CD4-positive, alpha-beta memory T cell (primary cell): ENCODE measurements at regions not wholly inside any gene's neighbourhood (a gene's known extent, or its start where the extent isn't known, plus 50 kb on each side); places are given as distances from the start of the nearest gene placed in this dataset.
"Not testable (repeated sequence)": the region's sequence is repeated elsewhere in the genome, so short reads cannot be mapped to it uniquely, and the experiment has no call there.

Experiments
- CTCF ChIA-PET: fragments of 350-600 bp; sonication (Branson Sonifier 250); formaldehyde crosslinking; loops from one replicate; lab custom pipeline; 2021; ENCODE audit warnings: inconsistent platforms; ENCODE audit not compliant: partially characterized antibody; lab: Charles Lee
- POLR2A ChIA-PET: fragments of 350-600 bp; sonication (Branson Sonifier 250); formaldehyde crosslinking; loops from one replicate; lab custom pipeline; 2021; ENCODE audit not compliant: partially characterized antibody; lab: Charles Lee
- DNase-seq, 5 donors: peaks; one replicate each; pipeline versions ENCODE4 v3.0.0 to v3.0.0-alpha.2; 2020 to 2022; ENCODE audit warnings: mixed read lengths in 1 of 5
- H3K27ac ChIP-seq: one replicate; pipeline ENCODE4 v1.7.0; 2013; ENCODE audit warnings: low read depth, low read length
- H3K27me3 ChIP-seq: 2 replicates; pipeline ENCODE4 v1.7.0; 2013; ENCODE audit warnings: mild to moderate bottlenecking, low read length, moderate library complexity; ENCODE audit not compliant: insufficient read depth
- H3K36me3 ChIP-seq: 2 replicates; pipeline ENCODE4 v1.7.0; 2013; ENCODE audit warnings: mild to moderate bottlenecking, low read length, moderate library complexity; ENCODE audit not compliant: insufficient read depth
- H3K4me1 ChIP-seq: 2 replicates; pipeline ENCODE4 v1.7.0; 2013; ENCODE audit warnings: mild to moderate bottlenecking, low read length, moderate library complexity; ENCODE audit not compliant: insufficient read depth
- H3K4me3 ChIP-seq, 2 donors: one replicate each; pipeline ENCODE4 v1.7.0; 2013; ENCODE audit warnings: low read length in 2 of 2, mild to moderate bottlenecking in 1 of 2
- H3K9me3 ChIP-seq, 2 donors: one replicate each; pipeline ENCODE4 v1.7.0; 2013; ENCODE audit warnings: low read length in 2 of 2, control low read depth in 1 of 2; ENCODE audit not compliant: control insufficient read depth in 1 of 2
- H3K27ac Mint-ChIP-seq, 7 donors: one replicate each; pipeline ENCODE4 v1.8.0; 2020 to 2021; ENCODE audit warnings: mixed read lengths in 7 of 7, mild to moderate bottlenecking in 6 of 7, inconsistent platforms in 3 of 7, moderate library complexity in 3 of 7
- H3K27me3 Mint-ChIP-seq, 2 donors: one replicate each; pipeline ENCODE4 v1.8.0; 2020 to 2021; ENCODE audit warnings: mixed read lengths in 2 of 2
- H3K36me3 Mint-ChIP-seq, 2 donors: one replicate each; pipeline ENCODE4 v1.8.0; 2020 to 2021; ENCODE audit warnings: mixed read lengths in 2 of 2, inconsistent platforms in 1 of 2, mild to moderate bottlenecking in 1 of 2
- H3K4me1 Mint-ChIP-seq, 4 donors: one replicate each; pipeline ENCODE4 v1.8.0; 2020 to 2021; ENCODE audit warnings: mixed read lengths in 4 of 4, mild to moderate bottlenecking in 1 of 4
- H3K4me3 Mint-ChIP-seq, 8 donors: one replicate each; pipeline ENCODE4 v1.8.0; 2020 to 2021; ENCODE audit warnings: mixed read lengths in 8 of 8, mild to moderate bottlenecking in 7 of 8, moderate library complexity in 6 of 8, inconsistent platforms in 3 of 8
- H3K9me3 Mint-ChIP-seq, 8 donors: one replicate each; pipeline ENCODE4 v1.8.0; 2020 to 2021; ENCODE audit warnings: mixed read lengths in 8 of 8, mild to moderate bottlenecking in 5 of 8, inconsistent platforms in 3 of 8, moderate library complexity in 1 of 8
- intact Hi-C: fragments of 100-400 bp; cut with micrococcal nuclease; formaldehyde crosslinking; loops from one replicate; pipeline ENCODE4 v1.15.1; 2023

DNA sequence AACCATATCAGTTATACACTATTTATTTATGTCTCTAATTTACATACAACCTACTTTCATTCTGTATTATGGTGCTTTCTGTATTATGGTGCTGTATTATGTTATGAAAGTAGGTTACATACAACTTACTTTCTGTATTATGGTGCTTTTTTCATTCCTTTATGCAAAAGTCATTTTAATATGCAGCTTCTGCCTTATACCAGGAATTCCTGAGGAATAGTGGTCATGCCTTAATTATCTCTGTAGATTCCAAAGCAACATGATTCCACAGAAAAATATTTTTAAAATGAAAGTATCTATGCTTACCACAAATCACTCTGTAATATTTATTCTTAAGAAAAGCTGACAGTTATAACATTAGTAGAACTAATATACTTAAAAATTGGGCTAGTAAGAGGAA is 922.0 kb upstream of the NRXN1 start:
- Histone ChIP-seq H3K27ac (no peak overlapping the region), H3K27me3 (no peaks in the 10 kb centered on the region), H3K9me3 (no peaks in the 10 kb centered on the region), H3K4me1 (no peaks in the 10 kb centered on the region), H3K4me3 (no peak overlapping the region), H3K36me3 (no peaks in the 10 kb centered on the region)
- Mint-ChIP-seq H3K27ac (no peak overlapping the region), H3K27me3 (no peaks in the 10 kb centered on the region), H3K4me3 (no peak overlapping the region), H3K36me3 (no peaks in the 10 kb centered on the region), H3K9me3 (peaks cover 0 to 21% (median 16%) of the 10 kb centered on the region in 8 donors), H3K4me1 (no peaks in the 10 kb centered on the region)
- POLR2A ChIA-PET, result no interaction called here
- intact Hi-C loops, result no loop called here
- CTCF ChIA-PET, result no interaction called here
- no peak for DNase-seq

GRCh38 chr2:51921076-51921475 is 889.1 kb upstream of the NRXN1 start:
- POLR2A ChIA-PET, result no interaction called here
- Mint-ChIP-seq H3K27ac (no peak overlapping the region), H3K36me3 (no peaks in the 10 kb centered on the region), H3K4me3 (no peak overlapping the region), H3K27me3 (no peaks in the 10 kb centered on the region), H3K4me1 (no peaks in the 10 kb centered on the region), H3K9me3 (peaks cover 0 to 27% (median 7%) of the 10 kb centered on the region in 8 donors)
- no peak overlapping the region for H3K27ac ChIP-seq
- no peaks in the 10 kb centered on the region for H3K27me3 ChIP-seq
- CTCF ChIA-PET, result no interaction called here
- H3K4me1 ChIP-seq, result no peaks in the 10 kb centered on the region
- H3K4me3 ChIP-seq, result no peak overlapping the region
- H3K9me3 ChIP-seq, result no peaks in the 10 kb centered on the region
- intact Hi-C loops, result no loop called here
- no peak for DNase-seq
- no peaks in the 10 kb centered on the region for H3K36me3 ChIP-seq

DNA sequence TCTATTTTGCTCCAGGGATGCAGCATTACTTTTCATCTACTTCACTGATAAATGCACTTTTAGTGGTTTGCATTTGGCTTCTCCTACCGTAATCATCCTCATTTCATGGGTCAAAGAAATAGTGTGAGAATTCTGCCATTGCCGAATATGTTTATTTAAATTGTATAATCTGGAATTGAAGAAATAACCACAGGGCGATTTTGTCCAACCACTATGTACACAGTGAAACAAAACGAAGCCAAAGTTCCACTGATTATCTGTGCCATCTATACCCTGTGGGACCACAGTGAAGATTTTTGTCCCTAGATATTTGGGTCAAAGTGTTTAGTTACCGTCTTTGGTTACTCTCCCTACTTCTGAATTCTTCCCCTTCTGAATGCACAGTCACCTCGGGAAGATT is 888.6 kb upstream of the NRXN1 start:
- intact Hi-C loops, result no loop called here
- DNase-seq, result no peak
- Histone ChIP-seq H3K9me3 (no peaks in the 10 kb centered on the region), H3K27ac (no peak overlapping the region), H3K36me3 (no peaks in the 10 kb centered on the region), H3K4me1 (no peaks in the 10 kb centered on the region), H3K4me3 (no peak overlapping the region), H3K27me3 (no peaks in the 10 kb centered on the region)
- H3K36me3 Mint-ChIP-seq, result no peaks in the 10 kb centered on the region
- no peak overlapping the region for H3K4me3 Mint-ChIP-seq
- ChIA-PET POLR2A (no interaction called here), CTCF (no interaction called here)
- H3K27ac Mint-ChIP-seq, result no peak overlapping the region
- no peaks in the 10 kb centered on the region for H3K27me3 Mint-ChIP-seq
- peaks cover 0 to 27% (median 8%) of the 10 kb centered on the region in 8 donors for H3K9me3 Mint-ChIP-seq
- H3K4me1 Mint-ChIP-seq, result no peaks in the 10 kb centered on the region

DNA sequence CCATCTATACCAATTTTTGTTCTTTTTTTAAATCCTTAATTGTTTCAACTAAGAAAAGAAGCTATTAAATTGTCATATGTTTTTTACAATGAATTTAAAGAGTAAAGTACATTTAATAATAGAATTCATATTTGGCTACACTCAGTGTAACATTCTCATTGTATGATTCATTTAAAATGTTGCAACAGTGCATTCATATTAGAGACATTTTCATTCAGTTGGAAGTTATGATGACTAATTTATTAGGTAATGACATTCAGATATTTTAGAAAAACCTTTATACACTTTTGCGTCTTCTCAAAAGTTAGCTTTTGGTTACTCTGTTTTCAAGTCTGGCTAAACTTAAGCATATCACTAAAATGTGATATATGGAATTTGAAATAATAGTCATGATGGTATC is 887.5 kb upstream of the NRXN1 start:
- POLR2A ChIA-PET, result no interaction called here
- H3K27me3 ChIP-seq, result no peaks in the 10 kb centered on the region
- H3K36me3 ChIP-seq, result no peaks in the 10 kb centered on the region
- H3K4me1 ChIP-seq, result no peaks in the 10 kb centered on the region
- no peaks in the 10 kb centered on the region for H3K27me3 Mint-ChIP-seq
- H3K4me3 ChIP-seq, result no peak overlapping the region
- H3K4me1 Mint-ChIP-seq, result no peaks in the 10 kb centered on the region
- H3K9me3 ChIP-seq, result no peaks in the 10 kb centered on the region
- intact Hi-C loops, result no loop called here
- H3K27ac Mint-ChIP-seq, result no peak overlapping the region
- CTCF ChIA-PET, result no interaction called here
- no peak for DNase-seq
- no peak overlapping the region for H3K4me3 Mint-ChIP-seq
- H3K27ac ChIP-seq, result no peak overlapping the region
- H3K36me3 Mint-ChIP-seq, result no peaks in the 10 kb centered on the region
- peaks cover 0 to 26% (median 11%) of the 10 kb centered on the region in 8 donors for H3K9me3 Mint-ChIP-seq

DNA sequence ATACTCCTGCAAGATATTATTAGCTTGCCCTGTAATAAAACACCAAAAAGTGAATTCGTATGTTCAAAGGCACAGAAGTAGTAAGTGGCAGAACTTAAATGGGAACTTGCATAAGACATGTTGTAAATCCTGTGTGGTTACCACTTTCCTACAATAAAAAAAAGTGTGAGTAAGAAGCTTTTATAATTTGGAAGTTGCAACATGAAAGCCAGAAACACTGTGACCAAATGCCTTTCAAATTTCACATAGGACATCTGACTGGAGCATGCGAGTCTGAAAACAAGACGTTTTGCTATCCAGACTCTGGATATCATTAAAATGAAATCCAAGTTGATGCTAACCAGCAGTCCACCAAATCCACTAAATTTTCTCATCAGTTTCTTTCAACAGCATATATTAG is 886.2 kb upstream of the NRXN1 start:
- Histone ChIP-seq H3K4me3 (no peak overlapping the region), H3K36me3 (no peaks in the 10 kb centered on the region), H3K4me1 (no peaks in the 10 kb centered on the region), H3K27ac (no peak overlapping the region), H3K27me3 (no peaks in the 10 kb centered on the region), H3K9me3 (no peaks in the 10 kb centered on the region)
- DNase-seq, result no peak
- Mint-ChIP-seq H3K27ac (no peak overlapping the region), H3K4me3 (no peak overlapping the region), H3K27me3 (no peaks in the 10 kb centered on the region), H3K4me1 (no peaks in the 10 kb centered on the region), H3K9me3 (peaks cover 0 to 31% (median 16%) of the 10 kb centered on the region in 8 donors), H3K36me3 (no peaks in the 10 kb centered on the region)
- CTCF ChIA-PET, result no interaction called here
- POLR2A ChIA-PET, result no interaction called here
- intact Hi-C loops, result no loop called here

DNA sequence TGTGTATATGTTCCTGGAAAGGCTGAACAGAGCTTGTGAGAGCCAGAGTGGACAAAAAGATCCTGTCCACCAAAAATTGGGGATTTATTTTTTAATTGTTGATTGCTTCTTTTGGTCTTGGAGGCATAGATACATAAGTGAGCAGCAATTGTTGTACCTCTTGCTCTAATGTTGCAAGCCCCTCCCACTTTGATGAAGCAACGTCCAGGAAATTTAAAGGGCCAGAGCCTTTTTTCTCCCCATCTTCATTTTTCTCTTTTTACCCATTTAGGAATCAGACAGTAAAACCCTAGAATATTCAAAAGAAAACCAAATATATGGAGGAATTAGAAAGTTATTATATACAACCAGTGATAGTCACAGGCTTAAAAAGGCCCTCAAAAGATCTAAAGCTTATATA is 871.8 kb upstream of the NRXN1 start:
- H3K27ac Mint-ChIP-seq, result no peak overlapping the region
- POLR2A ChIA-PET, result no interaction called here
- intact Hi-C loops, result no loop called here

GRCh38 chr2:51899643-51900042 is 867.7 kb upstream of the NRXN1 start:
- H3K9me3 Mint-ChIP-seq, result peaks cover 2 to 9% (median 6%) of the 10 kb centered on the region in 8 donors
- ChIA-PET POLR2A (no interaction called here), CTCF (no interaction called here)
- H3K4me3 ChIP-seq, result no peak overlapping the region
- H3K36me3 Mint-ChIP-seq, result no peaks in the 10 kb centered on the region
- H3K4me1 ChIP-seq, result no peaks in the 10 kb centered on the region
- H3K27me3 ChIP-seq, result no peaks in the 10 kb centered on the region
- DNase-seq, result no peak
- H3K4me3 Mint-ChIP-seq, result no peak overlapping the region
- no peaks in the 10 kb centered on the region for H3K36me3 ChIP-seq
- no peak overlapping the region for H3K27ac Mint-ChIP-seq
- H3K27ac ChIP-seq, result no peak overlapping the region
- no peaks in the 10 kb centered on the region for H3K9me3 ChIP-seq
- H3K4me1 Mint-ChIP-seq, result no peaks in the 10 kb centered on the region
- no peaks in the 10 kb centered on the region for H3K27me3 Mint-ChIP-seq
- intact Hi-C loops, result no loop called here

More for the DNA sequence above, 871.8 kb upstream of the NRXN1 start:
- H3K27me3 ChIP-seq, result no peaks in the 10 kb centered on the region
- no peaks in the 10 kb centered on the region for H3K4me1 ChIP-seq
- H3K4me3 ChIP-seq, result no peak overlapping the region
- CTCF ChIA-PET, result no interaction called here
- no peaks in the 10 kb centered on the region for H3K9me3 ChIP-seq
- H3K27ac ChIP-seq, result no peak overlapping the region
- Mint-ChIP-seq H3K27me3 (no peaks in the 10 kb centered on the region), H3K4me1 (no peaks in the 10 kb centered on the region), H3K9me3 (peaks cover 2 to 10% (median 6%) of the 10 kb centered on the region in 8 donors), H3K36me3 (no peaks in the 10 kb centered on the region), H3K4me3 (no peak overlapping the region)
- H3K36me3 ChIP-seq, result no peaks in the 10 kb centered on the region
- no peak for DNase-seq

DNA sequence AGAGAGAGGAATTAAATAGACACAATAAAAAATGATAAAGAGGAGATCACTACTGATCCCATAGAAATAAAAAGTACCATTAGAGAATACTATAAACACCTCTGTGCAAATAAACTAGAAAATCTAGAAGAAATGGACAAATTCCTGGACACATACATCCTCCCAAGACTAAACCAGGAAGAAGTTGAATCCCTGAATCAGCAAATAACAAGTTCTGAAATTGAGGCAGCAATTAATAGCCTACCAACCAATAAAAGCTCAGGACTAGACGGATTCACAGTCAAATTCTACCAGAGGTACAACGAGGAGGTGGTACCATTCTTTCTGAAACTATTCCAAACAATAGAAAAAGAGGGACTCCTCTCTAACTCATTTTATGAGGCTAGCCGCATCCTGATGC is 862.7 kb upstream of the NRXN1 start:
- intact Hi-C loops, H3K9me3 ChIP-seq, H3K4me3 Mint-ChIP-seq, DNase-seq, H3K4me1 Mint-ChIP-seq, H3K36me3 Mint-ChIP-seq, CTCF ChIA-PET, H3K27me3 Mint-ChIP-seq, H3K4me3 ChIP-seq, H3K27me3 ChIP-seq, POLR2A ChIA-PET, H3K4me1 ChIP-seq, H3K36me3 ChIP-seq, H3K27ac ChIP-seq, H3K27ac Mint-ChIP-seq: not testable (repeated sequence)
- H3K9me3 Mint-ChIP-seq, result peaks cover 0 to 15% (median 4%) of the 10 kb centered on the region in 8 donors
